Skeletal muscle tissue (tissue), 3 donors: ENCODE measurements at regions not wholly inside any gene's neighbourhood (a gene's known extent, or its start where the extent isn't known, plus 50 kb on each side); places are given as distances from the start of the nearest gene placed in this dataset.
"Not testable (repeated sequence)": the region's sequence is repeated elsewhere in the genome, so short reads cannot be mapped to it uniquely, and the experiment has no call there.

ENCODE experiments used
- H3K27ac ChIP-seq: one replicate; pipeline ENCODE4 v1.7.0; 2013; ENCODE audit warnings: mild to moderate bottlenecking, low read depth, low read length, inconsistent platforms
- H3K27me3 ChIP-seq, 3 donors: one replicate each; pipeline ENCODE4 v1.7.0; 2013; ENCODE audit warnings: low read length in 3 of 3; ENCODE audit not compliant: control insufficient read depth in 3 of 3, insufficient read depth in 3 of 3
- H3K36me3 ChIP-seq, 3 donors: one replicate each; pipeline ENCODE4 v1.7.0; 2013; ENCODE audit warnings: low read length in 3 of 3; ENCODE audit not compliant: control insufficient read depth in 3 of 3, insufficient read depth in 3 of 3
- H3K4me1 ChIP-seq, 3 donors: one replicate each; pipeline ENCODE4 v1.7.0; 2013; ENCODE audit warnings: low read length in 3 of 3, mild to moderate bottlenecking in 3 of 3; ENCODE audit not compliant: control insufficient read depth in 3 of 3, insufficient read depth in 3 of 3
- H3K4me3 ChIP-seq, 3 donors: one replicate each; pipeline ENCODE4 v1.7.0; 2013; ENCODE audit warnings: low read length in 3 of 3
- H3K9ac ChIP-seq, 3 donors: one replicate each; pipeline ENCODE4 v1.7.0; 2013; ENCODE audit warnings: low read length in 3 of 3, mild to moderate bottlenecking in 3 of 3, moderate library complexity in 2 of 3, low read depth in 1 of 3
- H3K9me3 ChIP-seq, 3 donors: one replicate each; pipeline ENCODE4 v1.7.0; 2013; ENCODE audit warnings: low read length in 3 of 3; ENCODE audit not compliant: control insufficient read depth in 3 of 3
- donor health status: Osteomylitis.

DNA sequence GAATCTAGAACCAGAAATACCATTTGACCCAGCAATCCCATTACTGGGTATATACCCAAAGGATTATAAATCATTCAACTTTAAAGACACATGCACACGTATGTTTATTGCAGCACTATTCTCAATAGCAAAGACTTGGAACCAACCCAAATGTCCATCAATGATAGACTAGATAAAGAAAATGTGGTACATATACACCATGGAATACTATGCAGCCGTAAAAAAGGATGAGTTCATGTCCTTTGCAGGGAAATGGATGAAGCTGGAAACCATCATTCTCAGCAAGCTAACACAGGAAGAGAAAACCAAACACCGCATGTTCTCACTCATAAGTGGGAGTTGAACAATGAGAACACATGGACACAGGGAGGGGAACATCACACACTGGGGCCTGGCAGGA is 154.0 kb upstream of the PTGFR start:
- H3K36me3 ChIP-seq, H3K4me3 ChIP-seq, H3K27ac ChIP-seq, H3K9ac ChIP-seq, H3K27me3 ChIP-seq, H3K4me1 ChIP-seq, H3K9me3 ChIP-seq: not testable (repeated sequence)

DNA sequence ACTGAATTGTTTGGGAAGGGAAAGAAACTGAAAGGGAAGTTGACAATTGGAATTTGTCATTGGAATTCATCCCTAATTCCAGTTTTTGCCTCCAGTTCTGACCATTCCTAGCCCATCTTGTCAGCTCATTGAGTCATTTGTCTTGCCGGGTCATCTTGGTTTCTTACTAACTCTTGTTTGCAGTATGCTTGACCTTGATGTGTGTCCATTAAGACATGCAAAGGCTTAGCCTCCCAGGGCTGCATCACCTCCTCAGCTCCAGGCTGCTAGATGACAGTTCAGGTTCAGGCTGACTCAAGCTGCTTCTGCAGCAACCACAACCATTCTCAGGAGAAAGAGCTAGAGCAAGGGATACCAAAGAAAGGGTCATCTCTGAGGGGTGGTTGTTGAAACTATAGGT is 151.3 kb upstream of the PTGFR start:
- no peaks in the 10 kb centered on the region for H3K36me3 ChIP-seq
- H3K4me1 ChIP-seq, result no peaks in the 10 kb centered on the region
- no peak overlapping the region for H3K9ac ChIP-seq
- no peak overlapping the region for H3K4me3 ChIP-seq
- no peak overlapping the region for H3K27ac ChIP-seq
- H3K9me3 ChIP-seq, result no peaks in the 10 kb centered on the region
- H3K27me3 ChIP-seq, result no peaks in the 10 kb centered on the region

DNA sequence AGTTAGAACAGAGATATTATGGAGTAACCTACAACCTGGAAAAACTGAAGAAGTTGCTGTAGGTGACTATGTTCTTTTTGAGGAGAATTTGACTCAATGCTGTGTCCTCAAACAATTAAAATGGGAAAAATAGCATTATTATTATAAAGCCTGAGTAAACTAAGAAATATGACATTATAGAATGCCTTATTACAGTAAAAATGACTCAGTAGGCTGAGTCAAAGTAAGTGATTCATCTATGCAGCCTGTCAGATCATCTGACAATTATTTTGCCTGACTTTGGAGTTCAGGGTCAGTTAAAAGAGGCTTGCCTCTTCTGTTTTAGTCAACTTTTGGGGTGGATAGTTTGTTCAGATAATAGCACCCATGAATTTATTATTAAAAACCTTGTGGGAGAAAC is 150.8 kb upstream of the PTGFR start:
- Histone ChIP-seq H3K9ac (no peak overlapping the region), H3K4me3 (no peak overlapping the region), H3K27ac (no peak overlapping the region), H3K36me3 (no peaks in the 10 kb centered on the region), H3K27me3 (no peaks in the 10 kb centered on the region), H3K9me3 (no peaks in the 10 kb centered on the region), H3K4me1 (no peaks in the 10 kb centered on the region)

DNA sequence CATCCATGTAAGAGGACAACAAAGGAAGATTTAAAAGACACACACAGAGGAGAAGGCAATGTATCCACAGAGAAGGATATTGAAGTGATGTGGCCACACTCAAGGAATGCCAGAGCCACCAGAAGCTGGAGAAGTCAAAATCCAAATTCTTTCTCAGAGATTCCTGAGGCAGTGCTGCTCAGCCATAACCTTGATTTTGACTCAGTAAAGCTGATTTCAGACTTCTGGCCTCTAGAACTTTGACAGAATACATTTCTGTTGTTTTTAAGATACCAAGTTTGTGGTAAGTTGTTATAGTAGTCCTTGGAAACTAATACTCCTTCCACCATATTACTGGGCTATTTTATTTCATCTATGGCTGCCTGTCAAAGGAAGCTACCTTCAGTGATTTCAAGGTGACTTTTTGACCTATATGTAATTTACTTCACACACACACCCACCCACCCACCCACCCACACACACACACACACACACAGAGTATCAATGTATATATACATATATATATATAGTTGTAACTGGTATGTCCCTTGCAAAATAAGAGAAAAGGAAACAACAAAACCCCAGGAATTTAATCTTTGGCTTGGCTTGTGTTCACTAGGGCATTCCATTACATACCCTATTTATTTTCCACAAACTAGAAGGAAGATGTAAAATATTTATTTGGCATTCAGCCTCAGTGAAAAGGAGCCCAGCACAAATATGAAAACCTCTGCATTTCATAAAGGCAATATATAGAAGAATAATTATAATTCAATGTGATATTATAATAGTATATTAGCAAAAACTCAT is 142.1 kb upstream of the PTGFR start:
- H3K27ac ChIP-seq, result no peak overlapping the region
- H3K36me3 ChIP-seq, result no peaks in the 10 kb centered on the region
- no peak overlapping the region for H3K9ac ChIP-seq
- H3K9me3 ChIP-seq, result no peaks in the 10 kb centered on the region
- no peak overlapping the region for H3K4me3 ChIP-seq
- H3K4me1 ChIP-seq, result no peaks in the 10 kb centered on the region
- H3K27me3 ChIP-seq, result no peaks in the 10 kb centered on the region

DNA sequence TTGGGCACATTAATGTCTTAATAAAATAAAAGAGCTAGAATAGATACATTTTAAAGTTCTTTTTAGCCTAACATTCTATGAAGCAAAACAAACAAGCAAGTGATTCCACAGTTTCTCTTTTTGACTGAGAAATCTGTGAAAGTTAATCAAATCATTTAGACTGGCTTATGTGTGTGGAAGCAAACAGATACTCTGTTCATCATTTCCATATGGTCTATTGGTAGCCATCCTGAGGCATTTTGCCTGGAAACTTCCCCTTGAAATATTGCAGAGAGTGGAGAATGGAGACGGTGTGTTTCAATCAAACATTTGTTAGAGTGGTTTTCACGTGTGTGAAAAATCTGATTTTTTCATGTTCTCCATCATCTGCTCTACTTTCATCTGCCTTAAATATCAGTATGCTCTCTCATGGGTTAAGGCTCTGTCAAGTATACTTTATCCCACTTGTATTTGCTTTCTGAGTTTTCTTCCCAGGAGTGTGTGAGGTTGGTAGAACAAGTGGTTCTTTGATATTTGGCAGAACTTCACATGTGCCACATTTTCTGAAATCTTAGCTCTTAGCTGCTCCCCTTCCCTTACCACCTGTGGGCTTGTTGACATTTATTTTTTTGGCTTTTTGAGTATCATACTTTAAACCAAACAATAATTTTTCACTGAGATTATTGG is 139.1 kb upstream of the PTGFR start:
- no peak overlapping the region for H3K27ac ChIP-seq
- H3K4me1 ChIP-seq, result no peaks in the 10 kb centered on the region
- no peaks in the 10 kb centered on the region for H3K9me3 ChIP-seq
- no peaks in the 10 kb centered on the region for H3K36me3 ChIP-seq
- H3K27me3 ChIP-seq, result no peaks in the 10 kb centered on the region
- no peak overlapping the region for H3K9ac ChIP-seq
- no peak overlapping the region for H3K4me3 ChIP-seq

DNA sequence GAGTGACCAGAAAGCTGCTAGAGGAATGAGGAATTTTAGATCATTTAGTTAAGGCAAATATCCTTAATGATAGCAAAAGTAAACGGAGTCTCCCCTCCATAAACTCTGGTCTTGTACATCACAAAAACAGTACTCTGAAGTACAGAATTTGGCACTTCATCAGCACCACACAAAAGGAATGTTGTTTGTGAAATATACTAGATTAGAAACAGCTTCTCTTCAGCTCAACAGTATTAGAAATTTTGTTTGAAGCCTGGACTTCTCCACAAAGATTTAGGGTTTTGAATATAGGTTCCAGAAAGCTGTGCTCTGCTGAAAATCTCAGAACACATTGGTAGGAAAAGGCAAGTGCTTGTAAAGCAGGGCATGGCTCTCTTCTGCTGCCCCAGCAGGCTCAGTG is 135.1 kb upstream of the PTGFR start:
- Histone ChIP-seq H3K4me3 (no peak overlapping the region), H3K36me3 (no peaks in the 10 kb centered on the region), H3K27me3 (no peaks in the 10 kb centered on the region), H3K4me1 (no peaks in the 10 kb centered on the region), H3K27ac (no peak overlapping the region), H3K9me3 (no peaks in the 10 kb centered on the region), H3K9ac (no peak overlapping the region)

DNA sequence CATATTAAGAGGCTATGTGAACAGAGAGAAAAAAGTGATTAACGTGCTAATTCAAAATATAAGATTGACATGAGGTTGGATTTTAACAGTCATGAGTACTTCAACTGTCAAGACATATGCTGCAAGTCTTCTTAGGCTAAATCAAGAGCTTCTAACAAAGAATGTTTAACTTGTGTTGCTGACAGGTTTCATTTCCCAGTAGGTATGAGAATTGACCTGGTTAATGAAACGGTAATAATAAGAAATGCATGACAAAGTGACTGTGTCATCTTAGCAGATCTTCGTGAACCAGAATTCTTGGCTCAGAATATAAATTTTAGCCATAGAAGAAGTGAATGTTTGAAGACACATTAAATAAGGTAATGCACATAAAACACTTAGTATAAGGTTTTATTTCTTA is 132.6 kb upstream of the PTGFR start:
- no peak overlapping the region for H3K27ac ChIP-seq
- no peak overlapping the region for H3K9ac ChIP-seq
- no peaks in the 10 kb centered on the region for H3K9me3 ChIP-seq
- H3K4me1 ChIP-seq, result no peaks in the 10 kb centered on the region
- no peak overlapping the region for H3K4me3 ChIP-seq
- no peaks in the 10 kb centered on the region for H3K36me3 ChIP-seq
- no peaks in the 10 kb centered on the region for H3K27me3 ChIP-seq

DNA sequence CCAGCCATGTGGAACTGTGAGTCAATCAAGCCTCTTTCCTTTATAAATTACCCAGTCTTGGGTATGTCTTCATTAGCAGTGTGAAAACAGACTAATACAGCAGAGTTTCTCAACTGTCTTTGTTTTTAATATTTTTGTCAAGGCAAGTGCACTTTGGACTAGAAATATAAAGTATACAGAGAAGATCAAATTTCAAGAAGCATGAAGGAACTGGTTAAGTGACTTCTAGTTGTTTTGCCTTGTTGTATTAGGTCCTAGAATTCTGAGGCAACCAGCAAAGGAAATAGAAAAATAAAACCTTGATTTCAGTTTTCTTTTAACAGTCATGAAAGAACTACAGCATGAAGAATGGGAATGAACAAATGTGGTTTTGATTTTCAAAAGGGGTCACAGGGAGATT is 131.1 kb upstream of the PTGFR start:
- H3K27ac ChIP-seq, result no peak overlapping the region
- H3K9me3 ChIP-seq, result no peaks in the 10 kb centered on the region
- H3K36me3 ChIP-seq, result no peaks in the 10 kb centered on the region
- no peaks in the 10 kb centered on the region for H3K27me3 ChIP-seq
- H3K4me1 ChIP-seq, result no peaks in the 10 kb centered on the region
- H3K9ac ChIP-seq, result no peak overlapping the region
- no peak overlapping the region for H3K4me3 ChIP-seq

DNA sequence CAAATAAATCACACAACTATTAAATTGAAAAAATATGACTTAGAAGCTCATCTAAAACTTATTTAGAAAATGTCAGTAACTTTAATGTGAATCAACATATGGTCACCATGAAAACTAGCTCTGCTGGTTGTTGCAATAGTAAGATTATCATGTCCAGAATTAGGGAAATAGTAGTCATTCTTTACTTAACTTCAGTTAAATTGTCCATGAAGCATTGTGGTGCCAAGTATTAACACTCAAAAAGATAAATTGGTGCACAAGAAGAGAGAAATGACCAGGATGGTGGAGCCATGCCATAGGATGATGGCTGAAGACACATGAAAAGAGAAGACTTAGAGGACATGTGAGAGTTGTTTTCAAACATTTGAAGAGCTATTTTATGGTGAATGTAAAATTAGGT is 130.2 kb upstream of the PTGFR start:
- H3K36me3 ChIP-seq, result no peaks in the 10 kb centered on the region
- H3K4me1 ChIP-seq, result no peaks in the 10 kb centered on the region
- H3K27ac ChIP-seq, result no peak overlapping the region
- H3K27me3 ChIP-seq, result no peaks in the 10 kb centered on the region
- H3K9me3 ChIP-seq, result no peaks in the 10 kb centered on the region
- no peak overlapping the region for H3K4me3 ChIP-seq
- H3K9ac ChIP-seq, result no peak overlapping the region

DNA sequence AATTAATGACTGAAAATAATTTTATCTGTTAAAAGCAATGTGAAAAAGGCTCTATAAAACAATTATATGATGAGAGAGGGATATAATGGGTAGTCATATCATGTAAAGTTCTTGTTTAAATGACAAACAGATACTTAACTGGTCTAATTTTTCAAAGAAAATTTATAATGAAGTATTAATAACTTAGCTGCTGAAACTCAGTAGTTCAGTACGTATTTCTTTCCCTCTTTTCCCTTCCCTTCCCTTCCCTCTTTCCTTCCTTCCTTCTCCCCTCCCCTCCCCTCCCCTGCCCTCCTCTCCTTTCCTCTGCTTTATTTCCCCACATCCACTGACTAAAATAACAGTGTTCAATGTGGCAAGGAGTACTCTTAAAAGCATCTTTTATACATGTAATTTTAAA is 123.1 kb upstream of the PTGFR start:
- no peaks in the 10 kb centered on the region for H3K4me1 ChIP-seq
- no peak overlapping the region for H3K4me3 ChIP-seq
- no peak overlapping the region for H3K9ac ChIP-seq
- H3K27ac ChIP-seq, result no peak overlapping the region
- no peaks in the 10 kb centered on the region for H3K36me3 ChIP-seq
- no peaks in the 10 kb centered on the region for H3K27me3 ChIP-seq
- H3K9me3 ChIP-seq, result no peaks in the 10 kb centered on the region
